ENCODE measurements at regions not wholly inside any gene's neighbourhood (a gene's known extent, or its start where the extent isn't known, plus 50 kb on each side); places are given as distances from the start of the nearest gene placed in this dataset.
"Not testable (repeated sequence)": the region's sequence is repeated elsewhere in the genome, so short reads cannot be mapped to it uniquely, and the experiment has no call there.

- H3K9me3 ChIP-seq (ENCODE audit: insufficient read depth, low read depth, low read length): no peaks in the 10 kb centered on the region; the same call in 1 of the 2 replicates
- H3K4me3 ChIP-seq (ENCODE audit: low read length): no peak overlapping the region
- H3K9ac ChIP-seq (ENCODE audit: low read depth, low read length): no peak overlapping the region
- H3K27ac ChIP-seq (ENCODE audit: low read length): no peak overlapping the region
- H3K27me3 ChIP-seq (ENCODE audit: insufficient read depth, low read length): no peaks in the 10 kb centered on the region
- H3K4me1 ChIP-seq (ENCODE audit: insufficient read depth, low read length): no peaks in the 10 kb centered on the region
- no peaks in the 10 kb centered on the region for H3K36me3 ChIP-seq (ENCODE audit: insufficient read depth, low read depth, low read length)
Measured at GRCh38 chr7:93030605-93031225, 87.1 kb downstream of the SAMD9 start.

- Histone ChIP-seq H3K9ac (ENCODE audit: low read depth, low read length) (no peak overlapping the region), H3K27me3 (ENCODE audit: insufficient read depth, low read length) (no peaks in the 10 kb centered on the region), H3K4me1 (ENCODE audit: insufficient read depth, low read length) (no peaks in the 10 kb centered on the region), H3K9me3 (ENCODE audit: insufficient read depth, low read depth, low read length) (no peaks in the 10 kb centered on the region; the same call in 1 of the 2 replicates), H3K36me3 (ENCODE audit: insufficient read depth, low read depth, low read length) (no peaks in the 10 kb centered on the region), H3K27ac (ENCODE audit: low read length) (no peak overlapping the region), H3K4me3 (ENCODE audit: low read length) (no peak overlapping the region)
Measured at GRCh38 chr7:93029056-93029455, 88.7 kb downstream of the SAMD9 start.

- H3K9ac ChIP-seq (ENCODE audit: low read depth, low read length): no peak overlapping the region
- H3K27ac ChIP-seq (ENCODE audit: low read length): no peak overlapping the region
- H3K4me1 ChIP-seq (ENCODE audit: insufficient read depth, low read length): no peaks in the 10 kb centered on the region
- H3K9me3 ChIP-seq (ENCODE audit: insufficient read depth, low read depth, low read length): no peaks in the 10 kb centered on the region; the same call in 1 of the 2 replicates
- no peak overlapping the region for H3K4me3 ChIP-seq (ENCODE audit: low read length)
- H3K27me3 ChIP-seq (ENCODE audit: insufficient read depth, low read length): no peaks in the 10 kb centered on the region
- H3K36me3 ChIP-seq (ENCODE audit: insufficient read depth, low read depth, low read length): no peaks in the 10 kb centered on the region
Measured at GRCh38 chr7:93028610-93029009, 89.2 kb downstream of the SAMD9 start.

GRCh38 chr7:93027044-93027443, 90.7 kb downstream of the SAMD9 start:
- H3K36me3 ChIP-seq (ENCODE audit: insufficient read depth, low read depth, low read length): no peaks in the 10 kb centered on the region
- no peak overlapping the region for H3K9ac ChIP-seq (ENCODE audit: low read depth, low read length)
- peaks cover 5% of the 10 kb centered on the region; the same call in 1 of the 2 replicates for H3K9me3 ChIP-seq (ENCODE audit: insufficient read depth, low read depth, low read length)
- H3K4me1 ChIP-seq (ENCODE audit: insufficient read depth, low read length): no peaks in the 10 kb centered on the region
- H3K27ac ChIP-seq (ENCODE audit: low read length): no peak overlapping the region
- no peak overlapping the region for H3K4me3 ChIP-seq (ENCODE audit: low read length)
- no peaks in the 10 kb centered on the region for H3K27me3 ChIP-seq (ENCODE audit: insufficient read depth, low read length)

- Histone ChIP-seq H3K27ac (ENCODE audit: low read length) (no peak overlapping the region), H3K4me3 (ENCODE audit: low read length) (no peak overlapping the region), H3K36me3 (ENCODE audit: insufficient read depth, low read depth, low read length) (no peaks in the 10 kb centered on the region), H3K9me3 (ENCODE audit: insufficient read depth, low read depth, low read length) (peaks cover 5% of the 10 kb centered on the region; the same call in 1 of the 2 replicates), H3K27me3 (ENCODE audit: insufficient read depth, low read length) (no peaks in the 10 kb centered on the region), H3K9ac (ENCODE audit: low read depth, low read length) (no peak overlapping the region), H3K4me1 (ENCODE audit: insufficient read depth, low read length) (no peaks in the 10 kb centered on the region)
Measured at GRCh38 chr7:93026425-93026824, 91.4 kb downstream of the SAMD9 start.

- Histone ChIP-seq H3K27ac (ENCODE audit: low read length) (no peak overlapping the region), H3K9me3 (ENCODE audit: insufficient read depth, low read depth, low read length) (peaks cover 5% of the 10 kb centered on the region; the same call in 1 of the 2 replicates), H3K9ac (ENCODE audit: low read depth, low read length) (no peak overlapping the region), H3K36me3 (ENCODE audit: insufficient read depth, low read depth, low read length) (no peaks in the 10 kb centered on the region), H3K27me3 (ENCODE audit: insufficient read depth, low read length) (no peaks in the 10 kb centered on the region), H3K4me3 (ENCODE audit: low read length) (no peak overlapping the region), H3K4me1 (ENCODE audit: insufficient read depth, low read length) (no peaks in the 10 kb centered on the region)
Measured at GRCh38 chr7:93025389-93025788, 92.4 kb downstream of the SAMD9 start.

GRCh38 chr7:93022931-93023478, 94.8 kb downstream of the SAMD9 start:
- H3K36me3 ChIP-seq (ENCODE audit: insufficient read depth, low read depth, low read length): not testable (repeated sequence)

GRCh38 chr7:93021748-93022147, 96.0 kb downstream of the SAMD9 start:
- H3K4me3 ChIP-seq (ENCODE audit: low read length): no peak overlapping the region
- H3K9ac ChIP-seq (ENCODE audit: low read depth, low read length): no peak overlapping the region
- H3K36me3 ChIP-seq (ENCODE audit: insufficient read depth, low read depth, low read length): no peaks in the 10 kb centered on the region
- H3K27me3 ChIP-seq (ENCODE audit: insufficient read depth, low read length): no peaks in the 10 kb centered on the region
- H3K27ac ChIP-seq (ENCODE audit: low read length): no peak overlapping the region
- peaks cover 5% of the 10 kb centered on the region; the same call in 1 of the 2 replicates for H3K9me3 ChIP-seq (ENCODE audit: insufficient read depth, low read depth, low read length)
- no peaks in the 10 kb centered on the region for H3K4me1 ChIP-seq (ENCODE audit: insufficient read depth, low read length)

More at GRCh38 chr7:93022931-93023478, 94.8 kb downstream of the SAMD9 start:
- H3K4me3 ChIP-seq (ENCODE audit: low read length); H3K9ac ChIP-seq (ENCODE audit: low read depth, low read length); H3K27me3 ChIP-seq (ENCODE audit: insufficient read depth, low read length); H3K9me3 ChIP-seq (ENCODE audit: insufficient read depth, low read depth, low read length); H3K27ac ChIP-seq (ENCODE audit: low read length); H3K4me1 ChIP-seq (ENCODE audit: insufficient read depth, low read length): not testable (repeated sequence)

- Histone ChIP-seq H3K36me3 (ENCODE audit: insufficient read depth, low read depth, low read length) (no peaks in the 10 kb centered on the region), H3K4me1 (ENCODE audit: insufficient read depth, low read length) (peaks cover 10% of the 10 kb centered on the region; the same call in 1 of the 2 replicates)
Measured at GRCh38 chr7:93018716-93019115, 99.1 kb downstream of the SAMD9 start.

GRCh38 chr7:93016681-93017381, 100.9 kb downstream of the SAMD9 start:
- H3K4me3 ChIP-seq (ENCODE audit: low read length): no peak overlapping the region
- peaks cover 10% of the 10 kb centered on the region; the same call in 1 of the 2 replicates for H3K4me1 ChIP-seq (ENCODE audit: insufficient read depth, low read length)
- H3K27ac ChIP-seq (ENCODE audit: low read length): no peak overlapping the region
- no peaks in the 10 kb centered on the region for H3K27me3 ChIP-seq (ENCODE audit: insufficient read depth, low read length)
- H3K9me3 ChIP-seq (ENCODE audit: insufficient read depth, low read depth, low read length): no peaks in the 10 kb centered on the region
- no peaks in the 10 kb centered on the region for H3K36me3 ChIP-seq (ENCODE audit: insufficient read depth, low read depth, low read length)
- no peak overlapping the region for H3K9ac ChIP-seq (ENCODE audit: low read depth, low read length)

More at GRCh38 chr7:93018716-93019115, 99.1 kb downstream of the SAMD9 start:
- Histone ChIP-seq H3K27me3 (ENCODE audit: insufficient read depth, low read length) (no peaks in the 10 kb centered on the region), H3K9me3 (ENCODE audit: insufficient read depth, low read depth, low read length) (peaks cover 5% of the 10 kb centered on the region; the same call in 1 of the 2 replicates), H3K27ac (ENCODE audit: low read length) (no peak overlapping the region), H3K9ac (ENCODE audit: low read depth, low read length) (no peak overlapping the region), H3K4me3 (ENCODE audit: low read length) (no peak overlapping the region)

- Histone ChIP-seq H3K27me3 (ENCODE audit: insufficient read depth, low read length) (no peaks in the 10 kb centered on the region), H3K9me3 (ENCODE audit: insufficient read depth, low read depth, low read length) (no peaks in the 10 kb centered on the region), H3K36me3 (ENCODE audit: insufficient read depth, low read depth, low read length) (no peaks in the 10 kb centered on the region), H3K4me1 (ENCODE audit: insufficient read depth, low read length) (peaks cover 10% of the 10 kb centered on the region; the same call in 1 of the 2 replicates), H3K27ac (ENCODE audit: low read length) (no peak overlapping the region), H3K4me3 (ENCODE audit: low read length) (no peak overlapping the region), H3K9ac (ENCODE audit: low read depth, low read length) (no peak overlapping the region)
Measured at GRCh38 chr7:93015779-93016481, 101.8 kb downstream of the SAMD9 start.

Measured in iPS-20b (cell line).